ENCODE measurements at regions not wholly inside any gene's neighbourhood (a gene's known extent, or its start where the extent isn't known, plus 50 kb on each side); places are given as distances from the start of the nearest gene placed in this dataset.

- dilution Hi-C loops (cut with MboI; ENCODE audit: extremely low pct_ligation_motif_present, low sequenced_read_pairs) = no loop called here
- no peak for DNase-seq (ENCODE audit: low read depth, low spot score)
Observed at GRCh38 chr15:67980773-67981685, 73.1 kb upstream of the PIAS1 start.

GRCh38 chr15:67981848-67982247, 72.3 kb upstream of the PIAS1 start:
- Histone ChIP-seq H3K4me1 (ENCODE audit: control insufficient read depth, extremely low read depth, insufficient read depth, low read length) (no peaks in the 10 kb centered on the region), H3K27ac (ENCODE audit: control insufficient read depth, insufficient read depth, low read length) (no peak overlapping the region), H3K9me3 (ENCODE audit: control insufficient read depth, low read depth, low read length) (no peaks in the 10 kb centered on the region), H3K4me2 (ENCODE audit: control insufficient read depth, extremely low read depth, insufficient read depth, low read depth, low read length) (no peak overlapping the region), H3K79me2 (ENCODE audit: control insufficient read depth, insufficient read depth, low read length) (no peaks in the 10 kb centered on the region), H3K4me3 (ENCODE audit: control insufficient read depth in 2 of 3, extremely low read depth in 1 of 3, insufficient read depth in 2 of 3, low read depth in 1 of 3, low read length in 3 of 3) (no peak overlapping the region), H3K9me1 (ENCODE audit: control insufficient read depth, extremely low read depth, insufficient read depth, low read length) (no peaks in the 10 kb centered on the region), H3K27me3 (ENCODE audit: control insufficient read depth, extremely low read depth, insufficient read depth, low read length) (no peaks in the 10 kb centered on the region), H3K9ac (ENCODE audit: control insufficient read depth, extremely low read depth, insufficient read depth, low read length) (no peak overlapping the region), H3K36me3 (ENCODE audit: control insufficient read depth in 2 of 2, extremely low read depth in 1 of 2, insufficient read depth in 2 of 2, low read length in 2 of 2) (no peaks in the 10 kb centered on the region), H4K20me1 (ENCODE audit: control insufficient read depth, extremely low read depth, insufficient read depth, low read length) (no peaks in the 10 kb centered on the region), H2AFZ (ENCODE audit: control insufficient read depth, low read length) (no peak overlapping the region)
- DNase-seq (ENCODE audit: low read depth, low spot score) = no peak
- TF ChIP-seq EZH2 (IDR thresholded peaks at IDR 0.05; ENCODE audit: low read length) (no peak), CTCF (optimal IDR thresholded peaks at IDR 0.05 in 1 of 3, IDR thresholded peaks at IDR 0.05 in 1 of 3, conservative IDR thresholded peaks at IDR 0.05 in 1 of 3; ENCODE audit: extremely low read depth in 1 of 3, insufficient read depth in 2 of 3, low read length in 3 of 3) (no peak)
- no peak for FAIRE-seq
- dilution Hi-C loops (cut with MboI; ENCODE audit: extremely low pct_ligation_motif_present, low sequenced_read_pairs) = no loop called here

More at GRCh38 chr15:67980773-67981685, 73.1 kb upstream of the PIAS1 start:
- no peaks in the 10 kb centered on the region for H3K4me1 ChIP-seq (ENCODE audit: control insufficient read depth, extremely low read depth, insufficient read depth, low read length)
- no peaks in the 10 kb centered on the region for H3K36me3 ChIP-seq (ENCODE audit: control insufficient read depth in 2 of 2, extremely low read depth in 1 of 2, insufficient read depth in 2 of 2, low read length in 2 of 2)
- H3K4me3 ChIP-seq (ENCODE audit: control insufficient read depth in 2 of 3, extremely low read depth in 1 of 3, insufficient read depth in 2 of 3, low read depth in 1 of 3, low read length in 3 of 3) = no peak overlapping the region
- H3K79me2 ChIP-seq (ENCODE audit: control insufficient read depth, insufficient read depth, low read length) = no peaks in the 10 kb centered on the region
- TF ChIP-seq CTCF (optimal IDR thresholded peaks at IDR 0.05 in 1 of 3, IDR thresholded peaks at IDR 0.05 in 1 of 3, conservative IDR thresholded peaks at IDR 0.05 in 1 of 3; ENCODE audit: extremely low read depth in 1 of 3, insufficient read depth in 2 of 3, low read length in 3 of 3) (no peak), EZH2 (IDR thresholded peaks at IDR 0.05; ENCODE audit: low read length) (no peak)
- no peak overlapping the region for H3K9ac ChIP-seq (ENCODE audit: control insufficient read depth, extremely low read depth, insufficient read depth, low read length)
- FAIRE-seq = no peak
- H3K4me2 ChIP-seq (ENCODE audit: control insufficient read depth, extremely low read depth, insufficient read depth, low read depth, low read length) = no peak overlapping the region
- H3K27me3 ChIP-seq (ENCODE audit: control insufficient read depth, extremely low read depth, insufficient read depth, low read length) = no peaks in the 10 kb centered on the region
- H3K9me3 ChIP-seq (ENCODE audit: control insufficient read depth, low read depth, low read length) = no peaks in the 10 kb centered on the region
- H3K9me1 ChIP-seq (ENCODE audit: control insufficient read depth, extremely low read depth, insufficient read depth, low read length) = no peaks in the 10 kb centered on the region
- H3K27ac ChIP-seq (ENCODE audit: control insufficient read depth, insufficient read depth, low read length) = no peak overlapping the region
- H2AFZ ChIP-seq (ENCODE audit: control insufficient read depth, low read length) = no peak overlapping the region
- H4K20me1 ChIP-seq (ENCODE audit: control insufficient read depth, extremely low read depth, insufficient read depth, low read length) = no peaks in the 10 kb centered on the region
